Activated CD4-positive, alpha-beta T cell treated with anti-CD3 and anti-CD28 coated beads, Interleukin-2, Interleukin-4, amounts not matched to agents 100 ng/mL and 50 ng/mL, durations not matched to agents 16 hours and 8 hours (primary cell): ENCODE measurements at regions not wholly inside any gene's neighbourhood (a gene's known extent, or its start where the extent isn't known, plus 50 kb on each side); places are given as distances from the start of the nearest gene placed in this dataset.
A peak's percentile ranks its signal among the peaks of the same experiment; 100 is the strongest.
"Not testable (repeated sequence)": the region's sequence is repeated elsewhere in the genome, so short reads cannot be mapped to it uniquely, and the experiment has no call there.

Experiments used
- DNase-seq: peaks from one replicate; pipeline ENCODE4 v3.0.0-alpha.2; 2020; ENCODE audit warnings: low spot score

- DNase-seq = no peak
Observed at GRCh38 chr1:8167936-8168335, 141.8 kb upstream of the ERRFI1 start.

GRCh38 chr1:8166406-8166805, 140.3 kb upstream of the ERRFI1 start:
- DNase-seq = no peak

- DNase-seq = no peak
Observed at GRCh38 chr1:8165595-8166360, 139.7 kb upstream of the ERRFI1 start.

GRCh38 chr1:8164670-8165069, 138.6 kb upstream of the ERRFI1 start:
- DNase-seq = no peak

GRCh38 chr1:8163039-8163438, 136.9 kb upstream of the ERRFI1 start:
- DNase-seq = no peak

GRCh38 chr1:8162168-8162567, 136.1 kb upstream of the ERRFI1 start:
- no peak for DNase-seq

- no peak for DNase-seq
Observed at GRCh38 chr1:8161546-8162105, 135.5 kb upstream of the ERRFI1 start.

GRCh38 chr1:8159470-8160024, 133.4 kb upstream of the ERRFI1 start:
- no peak for DNase-seq

GRCh38 chr1:8158995-8159394, 132.9 kb upstream of the ERRFI1 start:
- DNase-seq = no peak

- no peak for DNase-seq
Observed at GRCh38 chr1:8157765-8158164, 131.7 kb upstream of the ERRFI1 start.

- DNase-seq = no peak
Observed at GRCh38 chr1:8155528-8156186, 129.5 kb upstream of the ERRFI1 start.

GRCh38 chr1:8154621-8155052, 128.5 kb upstream of the ERRFI1 start:
- no peak for DNase-seq

- no peak for DNase-seq
Observed at GRCh38 chr1:8153961-8154360, 127.9 kb upstream of the ERRFI1 start.

- peak; percentile 32 for DNase-seq
Observed at GRCh38 chr1:8152731-8153702, 126.9 kb upstream of the ERRFI1 start.

GRCh38 chr1:8151647-8152046, 125.5 kb upstream of the ERRFI1 start:
- DNase-seq = no peak

- not testable (repeated sequence) for DNase-seq
Observed at GRCh38 chr1:8149756-8150155, 123.6 kb upstream of the ERRFI1 start.

- no peak for DNase-seq
Observed at GRCh38 chr1:8147956-8148355, 121.8 kb upstream of the ERRFI1 start.

GRCh38 chr1:8146257-8146855, 120.2 kb upstream of the ERRFI1 start:
- DNase-seq = no peak

- no peak for DNase-seq
Observed at GRCh38 chr1:8145545-8146202, 119.6 kb upstream of the ERRFI1 start.

- no peak for DNase-seq
Observed at GRCh38 chr1:8144323-8144722, 118.2 kb upstream of the ERRFI1 start.
